ENCODE measurements at regions not wholly inside any gene's neighbourhood (a gene's known extent, or its start where the extent isn't known, plus 50 kb on each side); places are given as distances from the start of the nearest gene placed in this dataset.
A peak's percentile ranks its signal among the peaks of the same experiment; 100 is the strongest.
"Not testable (repeated sequence)": the region's sequence is repeated elsewhere in the genome, so short reads cannot be mapped to it uniquely, and the experiment has no call there.

- DNase-seq = no peak
Measured at GRCh38 chr2:234373481-234374149, 123.3 kb downstream of the ARL4C start.

GRCh38 chr2:234373060-234373459 is 123.8 kb downstream of the ARL4C start:
- no peak for DNase-seq

- no peak for DNase-seq
Measured at GRCh38 chr2:234372506-234372905, 124.4 kb downstream of the ARL4C start.

GRCh38 chr2:234368861-234369261 is 128.0 kb downstream of the ARL4C start:
- DNase-seq = no peak

- no peak for DNase-seq
Measured at GRCh38 chr2:234366891-234367290, 130.0 kb downstream of the ARL4C start.

- DNase-seq = no peak
Measured at GRCh38 chr2:234364661-234365060, 132.2 kb downstream of the ARL4C start.

GRCh38 chr2:234363647-234364294 is 133.1 kb downstream of the ARL4C start:
- DNase-seq = no peak

GRCh38 chr2:234363011-234363487 is 133.8 kb downstream of the ARL4C start:
- DNase-seq = peak in 1 of 2 experiments; percentile 7

GRCh38 chr2:234360313-234360975 is 136.4 kb downstream of the ARL4C start:
- DNase-seq = peak in 1 of 2 experiments; percentile 74

- DNase-seq = no peak
Measured at GRCh38 chr2:234357666-234358065, 139.2 kb downstream of the ARL4C start.

GRCh38 chr2:234355808-234356365 is 141.0 kb downstream of the ARL4C start:
- DNase-seq = no peak

- DNase-seq = no peak
Measured at GRCh38 chr2:234355021-234355720, 141.7 kb downstream of the ARL4C start.

GRCh38 chr2:234352270-234352669 is 144.6 kb downstream of the ARL4C start:
- DNase-seq = no peak

- not testable (repeated sequence) for DNase-seq
Measured at GRCh38 chr2:234351866-234352265, 145.0 kb downstream of the ARL4C start.

GRCh38 chr2:234348081-234348480 is 148.8 kb downstream of the ARL4C start:
- no peak for DNase-seq

- no peak for DNase-seq
Measured at GRCh38 chr2:234345921-234346320, 151.0 kb downstream of the ARL4C start.

- no peak for DNase-seq
Measured at GRCh38 chr2:234344012-234344411, 152.9 kb downstream of the ARL4C start.

- no peak for DNase-seq
Measured at GRCh38 chr2:234343372-234343771, 153.5 kb downstream of the ARL4C start.

GRCh38 chr2:234341306-234341985 is 155.4 kb downstream of the ARL4C start:
- no peak for DNase-seq

GRCh38 chr2:234339501-234339900 is 157.4 kb downstream of the ARL4C start:
- DNase-seq = no peak

GRCh38 chr2:234339011-234339410 is 157.9 kb downstream of the ARL4C start:
- no peak for DNase-seq

- no peak for DNase-seq
Measured at GRCh38 chr2:234335661-234336228, 161.1 kb downstream of the ARL4C start.
